Panc1 (cell line): ENCODE measurements at regions not wholly inside any gene's neighbourhood (a gene's known extent, or its start where the extent isn't known, plus 50 kb on each side); places are given as distances from the start of the nearest gene placed in this dataset.

Experiments used
- ATAC-seq: fragments of 200-7000 bp; cut with Tn5 transposase; 2 replicates; pipeline ENCODE4 v1.9.1; 2020; ENCODE audit warnings: mild to moderate bottlenecking, moderate library complexity
- BruUV-seq: library from RNA; stranded (reverse); fragments of 400-500 nt; replicated peaks from 2 replicates; lab custom pipeline; 2021; lab: Mats Ljungman, UMichigan
- CTCF ChIA-PET: fragments of 300-600 bp; sonication (Branson Sonifier 250); formaldehyde crosslinking; loops from one replicate; lab custom pipeline; 2022; ENCODE audit warnings: antibody characterized with exemption; lab: Charles Lee
- POLR2A ChIA-PET: fragments of 300-600 bp; sonication (Branson Sonifier 250); formaldehyde crosslinking; loops from one replicate; lab custom pipeline; 2022; ENCODE audit warnings: antibody characterized with exemption; lab: Charles Lee
- DNase-seq: peaks from one replicate; pipeline ENCODE4 v3.0.0-alpha.2; 2010; ENCODE audit warnings: low read depth, low spot score
- H3K27ac ChIP-seq: 2 replicates; pipeline ENCODE4 v1.5.1; 2011; ENCODE audit warnings: mild to moderate bottlenecking, low read length, inconsistent platforms
- H3K27me3 ChIP-seq: fragments of 200-500 bp; sonication (Bioruptor generic); 2 replicates; pipeline ENCODE4 v1.6.0; 2014; ENCODE audit warnings: low read length, inconsistent platforms; ENCODE audit not compliant: control insufficient read depth, insufficient read depth
- H3K36me3 ChIP-seq: fragments of 200-500 bp; sonication (Bioruptor generic); 2 replicates; pipeline ENCODE4 v1.5.1; 2014; ENCODE audit warnings: inconsistent platforms, mild to moderate bottlenecking, low read length, moderate library complexity; ENCODE audit not compliant: control insufficient read depth, insufficient read depth
- H3K4me1 ChIP-seq: 2 replicates; pipeline ENCODE4 v1.5.1; 2011; ENCODE audit warnings: inconsistent platforms, mild to moderate bottlenecking, low read length, moderate library complexity; ENCODE audit not compliant: control insufficient read depth, insufficient read depth
- H3K4me3 ChIP-seq, 2 experiments: 2 replicates each; pipeline ENCODE4 v1.5.1; 2011 to 2012; ENCODE audit warnings: low read depth in 2 of 2, low read length in 2 of 2, mild to moderate bottlenecking in 2 of 2, inconsistent platforms in 1 of 2, moderate library complexity in 1 of 2
- H3K9me3 ChIP-seq: fragments of 200-500 bp; sonication (Bioruptor generic); 2 replicates; pipeline ENCODE4 v1.5.1; 2014; ENCODE audit warnings: low read depth, mild to moderate bottlenecking, inconsistent platforms, low read length, moderate library complexity; ENCODE audit not compliant: control insufficient read depth, insufficient read depth
- POLR2AphosphoS5 ChIP-seq: IDR thresholded peaks from 2 replicates; pipeline ENCODE4 v1.6.1; 2012; ENCODE audit warnings: mild to moderate bottlenecking, low read depth, low read length, moderate library complexity
- SIN3A ChIP-seq: IDR thresholded peaks from 2 replicates; pipeline ENCODE4 v1.6.1; 2012; ENCODE audit warnings: low read depth, mild to moderate bottlenecking, low read length, moderate library complexity, borderline replicate concordance; ENCODE audit not compliant: insufficient read depth
- TCF7L2 ChIP-seq: IDR thresholded peaks from 2 replicates; pipeline ENCODE4 v1.6.1; 2011; ENCODE audit warnings: mild to moderate bottlenecking, low read depth, low read length, inconsistent platforms
- in situ Hi-C: cut with HindIII; loops from 2 replicates; pipeline ENCODE4 v1.10.0; 2016; ENCODE audit warnings: low sequenced_read_pairs, low pct_unique_long_range_greater_than_20kb
- intact Hi-C: fragments of 100-400 bp; cut with micrococcal nuclease; formaldehyde crosslinking; loops from one replicate; pipeline ENCODE4 v1.10.0; 2022; ENCODE audit not compliant: unreplicated experiment
- TF ChIP-seq, protein P1 (sequence below): fragments of 450-650 bp; IDR thresholded peaks from 2 replicates; pipeline ENCODE4 v1.5.1; 2017; ENCODE audit warnings: mild to moderate bottlenecking
- TF ChIP-seq, protein P2 (sequence below), 2 experiments: IDR thresholded peaks; 2 replicates each; pipeline ENCODE4 v1.6.1; 2011 to 2012; ENCODE audit warnings: low read depth in 2 of 2, control low read depth in 1 of 2, low read length in 1 of 2, mild to moderate bottlenecking in 1 of 2, moderate library complexity in 1 of 2; ENCODE audit not compliant: insufficient read depth in 1 of 2

DNA sequence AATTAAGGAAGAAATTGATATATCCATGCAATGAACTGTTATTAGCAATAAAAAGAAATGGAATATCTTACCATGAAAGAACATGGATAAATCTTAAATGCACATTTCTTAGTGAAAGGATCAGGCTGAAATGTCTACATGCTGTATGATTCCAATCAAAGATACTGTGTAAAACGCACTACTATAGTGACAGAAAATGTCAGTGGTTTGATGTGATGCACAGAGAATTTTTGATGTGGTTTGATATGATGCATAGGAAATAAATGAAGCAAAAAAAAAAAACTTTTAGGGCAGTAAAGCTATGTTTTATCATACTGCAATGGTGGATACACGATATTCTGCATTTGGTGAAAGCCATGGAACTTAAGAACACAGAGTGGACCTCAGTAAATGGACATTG, 547.6 kb downstream of the GABRG1 start:
- Histone ChIP-seq H3K27ac (no peak overlapping the region), H3K4me1 (no peaks in the 10 kb centered on the region), H3K4me3 (no peak overlapping the region), H3K9me3 (no peaks in the 10 kb centered on the region), H3K27me3 (no peaks in the 10 kb centered on the region), H3K36me3 (no peaks in the 10 kb centered on the region)
- no peak for DNase-seq
- ChIA-PET POLR2A (no interaction called here), CTCF (no interaction called here)
- in situ Hi-C loops (no loop called here), intact Hi-C loops (loop anchor here (2.0 kb wide), 1 partner anchor 35 kb away; no protein-coding TSS in a partner anchor)
- no TSS peak for BruUV-seq
- ATAC-seq, result no peak
- TF ChIP-seq SIN3A (no peak), POLR2AphosphoS5 (no peak), TCF7L2 (no peak)
- TF ChIP-seq, protein P1, sequence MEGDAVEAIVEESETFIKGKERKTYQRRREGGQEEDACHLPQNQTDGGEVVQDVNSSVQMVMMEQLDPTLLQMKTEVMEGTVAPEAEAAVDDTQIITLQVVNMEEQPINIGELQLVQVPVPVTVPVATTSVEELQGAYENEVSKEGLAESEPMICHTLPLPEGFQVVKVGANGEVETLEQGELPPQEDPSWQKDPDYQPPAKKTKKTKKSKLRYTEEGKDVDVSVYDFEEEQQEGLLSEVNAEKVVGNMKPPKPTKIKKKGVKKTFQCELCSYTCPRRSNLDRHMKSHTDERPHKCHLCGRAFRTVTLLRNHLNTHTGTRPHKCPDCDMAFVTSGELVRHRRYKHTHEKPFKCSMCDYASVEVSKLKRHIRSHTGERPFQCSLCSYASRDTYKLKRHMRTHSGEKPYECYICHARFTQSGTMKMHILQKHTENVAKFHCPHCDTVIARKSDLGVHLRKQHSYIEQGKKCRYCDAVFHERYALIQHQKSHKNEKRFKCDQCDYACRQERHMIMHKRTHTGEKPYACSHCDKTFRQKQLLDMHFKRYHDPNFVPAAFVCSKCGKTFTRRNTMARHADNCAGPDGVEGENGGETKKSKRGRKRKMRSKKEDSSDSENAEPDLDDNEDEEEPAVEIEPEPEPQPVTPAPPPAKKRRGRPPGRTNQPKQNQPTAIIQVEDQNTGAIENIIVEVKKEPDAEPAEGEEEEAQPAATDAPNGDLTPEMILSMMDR, result no peak
- TF ChIP-seq, protein P2, sequence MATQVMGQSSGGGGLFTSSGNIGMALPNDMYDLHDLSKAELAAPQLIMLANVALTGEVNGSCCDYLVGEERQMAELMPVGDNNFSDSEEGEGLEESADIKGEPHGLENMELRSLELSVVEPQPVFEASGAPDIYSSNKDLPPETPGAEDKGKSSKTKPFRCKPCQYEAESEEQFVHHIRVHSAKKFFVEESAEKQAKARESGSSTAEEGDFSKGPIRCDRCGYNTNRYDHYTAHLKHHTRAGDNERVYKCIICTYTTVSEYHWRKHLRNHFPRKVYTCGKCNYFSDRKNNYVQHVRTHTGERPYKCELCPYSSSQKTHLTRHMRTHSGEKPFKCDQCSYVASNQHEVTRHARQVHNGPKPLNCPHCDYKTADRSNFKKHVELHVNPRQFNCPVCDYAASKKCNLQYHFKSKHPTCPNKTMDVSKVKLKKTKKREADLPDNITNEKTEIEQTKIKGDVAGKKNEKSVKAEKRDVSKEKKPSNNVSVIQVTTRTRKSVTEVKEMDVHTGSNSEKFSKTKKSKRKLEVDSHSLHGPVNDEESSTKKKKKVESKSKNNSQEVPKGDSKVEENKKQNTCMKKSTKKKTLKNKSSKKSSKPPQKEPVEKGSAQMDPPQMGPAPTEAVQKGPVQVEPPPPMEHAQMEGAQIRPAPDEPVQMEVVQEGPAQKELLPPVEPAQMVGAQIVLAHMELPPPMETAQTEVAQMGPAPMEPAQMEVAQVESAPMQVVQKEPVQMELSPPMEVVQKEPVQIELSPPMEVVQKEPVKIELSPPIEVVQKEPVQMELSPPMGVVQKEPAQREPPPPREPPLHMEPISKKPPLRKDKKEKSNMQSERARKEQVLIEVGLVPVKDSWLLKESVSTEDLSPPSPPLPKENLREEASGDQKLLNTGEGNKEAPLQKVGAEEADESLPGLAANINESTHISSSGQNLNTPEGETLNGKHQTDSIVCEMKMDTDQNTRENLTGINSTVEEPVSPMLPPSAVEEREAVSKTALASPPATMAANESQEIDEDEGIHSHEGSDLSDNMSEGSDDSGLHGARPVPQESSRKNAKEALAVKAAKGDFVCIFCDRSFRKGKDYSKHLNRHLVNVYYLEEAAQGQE (IDR thresholded peaks at IDR 0.05; ENCODE audit: insufficient read depth in 1 of 2, low read depth in 2 of 2, low read length in 1 of 2), result no peak

DNA sequence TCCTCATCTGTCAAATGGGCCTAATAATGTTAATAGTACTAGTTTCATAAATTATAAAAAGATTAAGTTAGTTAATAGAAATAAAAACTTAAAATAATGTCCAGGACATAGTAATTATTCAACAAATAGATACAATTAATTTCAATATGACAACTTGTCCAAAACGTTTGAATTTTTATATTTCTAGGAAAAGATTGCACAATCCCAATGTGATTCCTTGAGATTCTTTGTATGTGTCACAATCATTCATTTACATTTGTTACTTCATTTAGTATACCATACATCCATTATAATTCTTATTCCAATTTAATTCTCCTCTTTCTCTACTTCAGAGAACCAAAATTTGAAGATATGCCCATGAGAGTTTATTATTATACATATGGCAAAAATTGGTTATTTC, 554.2 kb downstream of the GABRG1 start:
- no TSS peak for BruUV-seq
- Histone ChIP-seq H3K27ac (no peak overlapping the region), H3K4me1 (no peaks in the 10 kb centered on the region), H3K36me3 (no peaks in the 10 kb centered on the region), H3K27me3 (no peaks in the 10 kb centered on the region), H3K9me3 (no peaks in the 10 kb centered on the region), H3K4me3 (no peak overlapping the region)
- intact Hi-C loops, result no loop called here
- DNase-seq (no peak), ATAC-seq (no peak)
- in situ Hi-C loops, result no loop called here
- ChIA-PET CTCF (no interaction called here), POLR2A (no interaction called here)
- TF ChIP-seq TCF7L2 (no peak), SIN3A (no peak), POLR2AphosphoS5 (no peak)
- TF ChIP-seq, protein P2 (IDR thresholded peaks at IDR 0.05; ENCODE audit: insufficient read depth in 1 of 2, low read depth in 2 of 2, low read length in 1 of 2), result no peak
- TF ChIP-seq, protein P1, result no peak
